Vagina (tissue), 2 donors: ENCODE measurements at regions not wholly inside any gene's neighbourhood (a gene's known extent, or its start where the extent isn't known, plus 50 kb on each side); places are given as distances from the start of the nearest gene placed in this dataset.
"Not testable (repeated sequence)": the region's sequence is repeated elsewhere in the genome, so short reads cannot be mapped to it uniquely, and the experiment has no call there.

Experiments used
- DNase-seq, 2 donors: peaks; one replicate each; pipeline ENCODE4 v3.0.0-alpha.2; 2017; ENCODE audit errors: extremely low spot score in 2 of 2
- H3K27ac ChIP-seq: fragments of 200-600 bp; sonication (generic); one replicate; pipeline ENCODE4 v1.5.1; 2019
- H3K27me3 ChIP-seq: fragments of 200-600 bp; sonication (generic); one replicate; pipeline ENCODE4 v1.5.1; 2019
- H3K36me3 ChIP-seq, 2 donors: fragments of 200-600 bp; sonication (generic); one replicate each; pipeline ENCODE4 v1.5.1; 2017 to 2019
- H3K4me1 ChIP-seq: fragments of 200-600 bp; sonication (generic); one replicate; pipeline ENCODE4 v1.5.1; 2019
- H3K4me3 ChIP-seq, 2 donors: fragments of 200-600 bp; sonication (generic); 1 replicate in 1 of 2; 2 replicates in 1 of 2; pipeline ENCODE4 v1.5.1; 2016 to 2019
- H3K9me3 ChIP-seq: fragments of 200-600 bp; sonication (generic); one replicate; pipeline ENCODE4 v1.5.1; 2019
- CTCF ChIP-seq, 3 experiments: fragments of 450-650 bp in 2 of 3; fragments of 200-600 bp in 1 of 3; sonication (generic) in 1 of 3; IDR thresholded peaks; one replicate each; pipeline ENCODE4 v1.5.1; 2017 to 2019; ENCODE audit warnings: antibody characterized with exemption in 3 of 3, mild to moderate bottlenecking in 2 of 3, moderate library complexity in 2 of 3
- POLR2A ChIP-seq, 2 donors: fragments of 450-650 bp; IDR thresholded peaks; one replicate each; pipeline ENCODE4 v1.6.1; 2017; ENCODE audit warnings: antibody characterized with exemption in 2 of 2, mild to moderate bottlenecking in 2 of 2, moderate library complexity in 2 of 2
- POLR2AphosphoS5 ChIP-seq, 2 donors: sonication (generic); formaldehyde crosslinking; IDR thresholded peaks; one replicate each; pipeline ENCODE4 v1.9.0; 2017; ENCODE audit warnings: antibody characterized with exemption in 2 of 2, mild to moderate bottlenecking in 2 of 2, low read depth in 1 of 2; ENCODE audit not compliant: insufficient read depth in 1 of 2
- intact Hi-C: fragments of 100-400 bp; cut with DNase I; formaldehyde crosslinking; loops from one replicate; pipeline ENCODE4 v1.15.1; 2023

GRCh38 chr5:127210042-127210441 is 80.6 kb upstream of the MEGF10 start:
- intact Hi-C loops, result no loop called here
- Histone ChIP-seq H3K9me3 (no peaks in the 10 kb centered on the region), H3K36me3 (no peaks in the 10 kb centered on the region), H3K27me3 (no peaks in the 10 kb centered on the region), H3K4me1 (no peaks in the 10 kb centered on the region), H3K4me3 (no peak overlapping the region), H3K27ac (no peak overlapping the region)
- DNase-seq, result no peak
- TF ChIP-seq POLR2A (IDR thresholded peaks at IDR 0.05) (no peak), CTCF (IDR thresholded peaks at IDR 0.05) (no peak), POLR2AphosphoS5 (IDR thresholded peaks at IDR 0.05; ENCODE audit: insufficient read depth in 1 of 2, low read depth in 1 of 2) (no peak)

GRCh38 chr5:127213231-127213630 is 77.4 kb upstream of the MEGF10 start:
- no peak overlapping the region for H3K4me3 ChIP-seq
- H3K4me1 ChIP-seq, result no peaks in the 10 kb centered on the region
- H3K36me3 ChIP-seq, result no peaks in the 10 kb centered on the region
- TF ChIP-seq POLR2A (IDR thresholded peaks at IDR 0.05) (no peak), POLR2AphosphoS5 (IDR thresholded peaks at IDR 0.05; ENCODE audit: insufficient read depth in 1 of 2, low read depth in 1 of 2) (no peak), CTCF (IDR thresholded peaks at IDR 0.05) (no peak)
- H3K27ac ChIP-seq, result no peak overlapping the region
- DNase-seq, result no peak
- intact Hi-C loops, result no loop called here
- H3K27me3 ChIP-seq, result no peaks in the 10 kb centered on the region
- no peaks in the 10 kb centered on the region for H3K9me3 ChIP-seq

GRCh38 chr5:127216143-127216542 is 74.5 kb upstream of the MEGF10 start:
- intact Hi-C loops, result no loop called here
- H3K27ac ChIP-seq, result no peak overlapping the region
- H3K9me3 ChIP-seq, result no peaks in the 10 kb centered on the region
- H3K36me3 ChIP-seq, result no peaks in the 10 kb centered on the region
- H3K4me3 ChIP-seq, result no peak overlapping the region
- H3K4me1 ChIP-seq, result no peaks in the 10 kb centered on the region
- TF ChIP-seq POLR2A (IDR thresholded peaks at IDR 0.05) (no peak), POLR2AphosphoS5 (IDR thresholded peaks at IDR 0.05; ENCODE audit: insufficient read depth in 1 of 2, low read depth in 1 of 2) (no peak), CTCF (IDR thresholded peaks at IDR 0.05) (no peak)
- DNase-seq, result no peak
- H3K27me3 ChIP-seq, result no peaks in the 10 kb centered on the region

GRCh38 chr5:127216898-127217675 is 73.5 kb upstream of the MEGF10 start:
- no peak overlapping the region for H3K27ac ChIP-seq
- H3K27me3 ChIP-seq, result no peaks in the 10 kb centered on the region
- H3K4me1 ChIP-seq, result no peaks in the 10 kb centered on the region
- no peak for TF ChIP-seq CTCF (IDR thresholded peaks at IDR 0.05)
- TF ChIP-seq POLR2AphosphoS5 (IDR thresholded peaks at IDR 0.05; ENCODE audit: insufficient read depth in 1 of 2, low read depth in 1 of 2), result no peak
- no peak for TF ChIP-seq POLR2A (IDR thresholded peaks at IDR 0.05)
- H3K4me3 ChIP-seq, result no peak overlapping the region
- no peaks in the 10 kb centered on the region for H3K36me3 ChIP-seq
- no peaks in the 10 kb centered on the region for H3K9me3 ChIP-seq
- DNase-seq, result no peak
- intact Hi-C loops, result no loop called here

- DNase-seq, intact Hi-C loops, H3K4me1 ChIP-seq, H3K36me3 ChIP-seq, H3K9me3 ChIP-seq, H3K27me3 ChIP-seq, H3K4me3 ChIP-seq, H3K27ac ChIP-seq: not testable (repeated sequence)
These were observed 68.7 kb upstream of the MEGF10 start for GRCh38 chr5:127221936-127222335.

GRCh38 chr5:127222571-127223156 is 67.9 kb upstream of the MEGF10 start:
- H3K4me1 ChIP-seq, H3K4me3 ChIP-seq, DNase-seq, H3K36me3 ChIP-seq, H3K27me3 ChIP-seq, H3K27ac ChIP-seq, intact Hi-C loops, H3K9me3 ChIP-seq: not testable (repeated sequence)
